Epidermal melanocyte (primary cell): ENCODE measurements at regions not wholly inside any gene's neighbourhood (a gene's known extent, or its start where the extent isn't known, plus 50 kb on each side); places are given as distances from the start of the nearest gene placed in this dataset.
"Not testable (repeated sequence)": the region's sequence is repeated elsewhere in the genome, so short reads cannot be mapped to it uniquely, and the experiment has no call there.

Experiments used
- DNase-seq: peaks from one replicate; pipeline ENCODE4 v3.0.0; 2011; ENCODE audit warnings: low spot score; ENCODE audit not compliant: insufficient read length

GRCh38 chr5:50898966-50899365, 232.5 kb downstream of the PARP8 start:
- no peak for DNase-seq

- DNase-seq = no peak
Observed at GRCh38 chr5:50900952-50901510, 234.6 kb downstream of the PARP8 start.

- no peak for DNase-seq
Observed at GRCh38 chr5:50903651-50904050, 237.2 kb downstream of the PARP8 start.

- DNase-seq = no peak
Observed at GRCh38 chr5:50905996-50906570, 239.6 kb downstream of the PARP8 start.

- not testable (repeated sequence) for DNase-seq
Observed at GRCh38 chr5:50920160-50920559, 253.7 kb downstream of the PARP8 start.

GRCh38 chr5:50921366-50922133, 255.1 kb downstream of the PARP8 start:
- no peak for DNase-seq

GRCh38 chr5:50922134-50922941, 255.9 kb downstream of the PARP8 start:
- not testable (repeated sequence) for DNase-seq

GRCh38 chr5:50922942-50923767, 256.7 kb downstream of the PARP8 start:
- no peak for DNase-seq

GRCh38 chr5:50923768-50924494, 257.5 kb downstream of the PARP8 start:
- DNase-seq = no peak

GRCh38 chr5:50927953-50928352, 261.5 kb downstream of the PARP8 start:
- DNase-seq = no peak

GRCh38 chr5:50929174-50929573, 262.7 kb downstream of the PARP8 start:
- no peak for DNase-seq

GRCh38 chr5:50934343-50934742, 267.9 kb downstream of the PARP8 start:
- no peak for DNase-seq

GRCh38 chr5:50945139-50945538, 278.7 kb downstream of the PARP8 start:
- DNase-seq = no peak

GRCh38 chr5:50947906-50948683, 281.7 kb downstream of the PARP8 start:
- DNase-seq = no peak

- DNase-seq = no peak
Observed at GRCh38 chr5:50953290-50953689, 286.9 kb downstream of the PARP8 start.

GRCh38 chr5:50958852-50959457, 292.5 kb downstream of the PARP8 start:
- DNase-seq = no peak

GRCh38 chr5:50962934-50963872, 296.8 kb downstream of the PARP8 start:
- DNase-seq = peak; percentile 82
